Calu3 (cell line): ENCODE measurements at regions not wholly inside any gene's neighbourhood (a gene's known extent, or its start where the extent isn't known, plus 50 kb on each side); places are given as distances from the start of the nearest gene placed in this dataset.

Experiments
- BruUV-seq: library from RNA; stranded (reverse); fragments of 400-500 nt; replicated peaks from 2 replicates; lab custom pipeline; 2021; lab: Mats Ljungman, UMichigan
- CTCF ChIA-PET: fragments of 300-600 bp; sonication (Branson Sonifier 250); formaldehyde crosslinking; loops from one replicate; lab custom pipeline; 2022; ENCODE audit warnings: antibody characterized with exemption; lab: Charles Lee
- DNase-seq: peaks from one replicate; pipeline ENCODE4 v3.0.0; 2022
- H3K27ac Mint-ChIP-seq: one replicate; pipeline ENCODE4 v1.8.0; 2022; ENCODE audit warnings: mixed read lengths; ENCODE audit not compliant: unreplicated experiment
- H3K27me3 Mint-ChIP-seq: one replicate; pipeline ENCODE4 v1.8.0; 2022; ENCODE audit warnings: mixed read lengths; ENCODE audit not compliant: unreplicated experiment
- H3K36me3 Mint-ChIP-seq: one replicate; pipeline ENCODE4 v1.8.0; 2022; ENCODE audit warnings: mild to moderate bottlenecking, moderate library complexity, mixed read lengths; ENCODE audit not compliant: insufficient read depth, unreplicated experiment
- H3K4me1 Mint-ChIP-seq: one replicate; pipeline ENCODE4 v1.8.0; 2022; ENCODE audit warnings: mild to moderate bottlenecking, low read depth, mixed read lengths; ENCODE audit not compliant: unreplicated experiment
- H3K4me3 Mint-ChIP-seq: one replicate; pipeline ENCODE4 v1.8.0; 2022; ENCODE audit warnings: mild to moderate bottlenecking, low read depth, moderate library complexity, mixed read lengths; ENCODE audit not compliant: unreplicated experiment
- H3K9me3 Mint-ChIP-seq: one replicate; pipeline ENCODE4 v1.8.0; 2022; ENCODE audit warnings: low read depth, mixed read lengths; ENCODE audit not compliant: unreplicated experiment
- intact Hi-C: fragments of 100-400 bp; cut with micrococcal nuclease; formaldehyde crosslinking; loops from one replicate; pipeline ENCODE4 v1.10.0; 2022; ENCODE audit not compliant: unreplicated experiment
- TF ChIP-seq, protein P1 (sequence below): fragments of 200-600 bp; IDR thresholded peaks from one replicate; pipeline ENCODE4 v1.8.0; 2022; ENCODE audit warnings: antibody characterized with exemption; ENCODE audit not compliant: unreplicated experiment

DNA sequence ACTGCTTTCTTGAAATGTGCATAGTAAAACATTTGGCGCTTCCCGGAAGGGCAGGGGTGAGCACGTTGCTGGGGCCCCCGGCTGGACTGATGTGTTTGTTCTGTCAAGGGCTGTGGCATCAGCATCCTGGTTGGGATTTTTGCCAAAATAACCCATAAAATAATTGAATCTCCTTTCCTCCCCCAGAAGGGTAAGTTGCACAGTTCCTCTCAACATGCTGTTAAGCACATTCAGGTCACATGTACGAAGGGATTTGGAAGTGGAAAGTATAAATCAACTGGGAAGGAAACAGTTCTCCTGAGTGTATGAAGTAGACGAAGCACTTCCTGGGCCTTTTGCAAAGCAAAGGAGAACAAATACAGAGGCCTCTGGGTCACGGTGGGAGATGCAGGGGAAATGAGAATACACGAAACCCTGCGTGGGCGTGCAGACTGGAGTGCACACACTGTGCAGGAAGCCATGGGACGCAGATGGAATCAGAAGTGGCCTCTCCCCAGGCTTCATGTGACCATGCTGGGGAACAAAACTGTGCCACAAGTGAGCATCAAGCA is 183.9 kb downstream of the LPIN1 start:
- Mint-ChIP-seq H3K4me3 (no peak overlapping the region), H3K36me3 (no peaks in the 10 kb centered on the region), H3K27ac (no peak overlapping the region), H3K9me3 (peaks cover 2% of the 10 kb centered on the region), H3K27me3 (no peaks in the 10 kb centered on the region), H3K4me1 (peaks cover 7% of the 10 kb centered on the region)
- CTCF ChIA-PET, result no interaction called here
- TF ChIP-seq, protein P1, sequence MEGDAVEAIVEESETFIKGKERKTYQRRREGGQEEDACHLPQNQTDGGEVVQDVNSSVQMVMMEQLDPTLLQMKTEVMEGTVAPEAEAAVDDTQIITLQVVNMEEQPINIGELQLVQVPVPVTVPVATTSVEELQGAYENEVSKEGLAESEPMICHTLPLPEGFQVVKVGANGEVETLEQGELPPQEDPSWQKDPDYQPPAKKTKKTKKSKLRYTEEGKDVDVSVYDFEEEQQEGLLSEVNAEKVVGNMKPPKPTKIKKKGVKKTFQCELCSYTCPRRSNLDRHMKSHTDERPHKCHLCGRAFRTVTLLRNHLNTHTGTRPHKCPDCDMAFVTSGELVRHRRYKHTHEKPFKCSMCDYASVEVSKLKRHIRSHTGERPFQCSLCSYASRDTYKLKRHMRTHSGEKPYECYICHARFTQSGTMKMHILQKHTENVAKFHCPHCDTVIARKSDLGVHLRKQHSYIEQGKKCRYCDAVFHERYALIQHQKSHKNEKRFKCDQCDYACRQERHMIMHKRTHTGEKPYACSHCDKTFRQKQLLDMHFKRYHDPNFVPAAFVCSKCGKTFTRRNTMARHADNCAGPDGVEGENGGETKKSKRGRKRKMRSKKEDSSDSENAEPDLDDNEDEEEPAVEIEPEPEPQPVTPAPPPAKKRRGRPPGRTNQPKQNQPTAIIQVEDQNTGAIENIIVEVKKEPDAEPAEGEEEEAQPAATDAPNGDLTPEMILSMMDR, result no peak
- intact Hi-C loops, result loop anchor here (5.0 kb wide), 1 partner anchor 832 kb away; no protein-coding TSS in a partner anchor
- BruUV-seq, result no TSS peak
- no peak for DNase-seq

DNA sequence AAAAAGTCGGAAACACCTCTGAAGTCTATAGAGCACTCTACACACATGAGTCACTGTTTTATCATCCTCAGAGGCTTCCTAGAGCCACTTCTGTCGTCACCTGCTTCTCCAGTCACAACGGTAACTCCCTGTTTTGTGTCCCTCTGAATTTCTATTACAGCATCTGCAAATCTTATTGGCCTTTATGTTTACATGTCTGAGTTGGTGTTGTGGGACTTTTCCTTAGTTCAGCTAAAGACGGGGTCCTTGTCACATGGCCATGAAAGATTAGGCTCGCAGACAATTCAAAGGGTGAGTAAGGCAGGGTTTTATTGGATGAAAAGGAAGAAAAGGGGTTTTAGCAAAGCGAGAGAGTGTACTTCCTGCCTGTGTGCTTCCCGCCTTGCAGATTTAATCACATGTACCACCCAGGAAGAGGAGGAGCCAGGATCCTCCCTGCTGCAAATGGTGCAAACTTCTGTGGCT is 185.6 kb downstream of the LPIN1 start:
- H3K36me3 Mint-ChIP-seq, result no peaks in the 10 kb centered on the region
- TF ChIP-seq, protein P1, result no peak
- no TSS peak for BruUV-seq
- no peak overlapping the region for H3K4me3 Mint-ChIP-seq
- H3K27ac Mint-ChIP-seq, result no peak overlapping the region
- intact Hi-C loops, result loop anchor here (5.0 kb wide), 1 partner anchor 830 kb away; no protein-coding TSS in a partner anchor
- peaks cover 7% of the 10 kb centered on the region for H3K4me1 Mint-ChIP-seq
- DNase-seq, result no peak
- CTCF ChIA-PET, result no interaction called here
- no peaks in the 10 kb centered on the region for H3K27me3 Mint-ChIP-seq
- H3K9me3 Mint-ChIP-seq, result peaks cover 2% of the 10 kb centered on the region

DNA sequence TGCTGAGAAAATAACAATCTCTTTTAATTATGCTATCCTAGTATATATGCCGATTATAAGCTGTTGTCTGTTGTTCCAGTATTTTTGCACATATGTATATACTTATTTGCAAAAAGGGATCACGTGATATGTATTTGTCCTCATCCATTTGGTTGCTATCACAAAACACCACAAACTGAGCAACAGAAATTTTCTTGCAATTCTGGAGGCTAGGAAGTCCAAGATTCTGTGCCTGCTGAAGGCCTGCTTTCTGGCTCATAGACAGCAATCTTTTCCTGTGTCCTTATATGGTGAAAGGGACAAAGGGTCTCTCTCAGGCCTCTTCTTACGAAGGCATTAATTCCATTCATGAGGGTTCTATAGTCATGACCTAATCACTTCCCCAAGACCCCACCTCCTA is 186.5 kb downstream of the LPIN1 start:
- H3K9me3 Mint-ChIP-seq, result peaks cover 2% of the 10 kb centered on the region
- no peak for DNase-seq
- H3K4me3 Mint-ChIP-seq, result no peak overlapping the region
- H3K36me3 Mint-ChIP-seq, result no peaks in the 10 kb centered on the region
- intact Hi-C loops, result loop anchor here (5.0 kb wide), 1 partner anchor 829 kb away; no protein-coding TSS in a partner anchor
- H3K4me1 Mint-ChIP-seq, result peaks cover 7% of the 10 kb centered on the region
- TF ChIP-seq, protein P1, result no peak
- H3K27me3 Mint-ChIP-seq, result no peaks in the 10 kb centered on the region
- BruUV-seq, result no TSS peak
- CTCF ChIA-PET, result no interaction called here
- H3K27ac Mint-ChIP-seq, result no peak overlapping the region

DNA sequence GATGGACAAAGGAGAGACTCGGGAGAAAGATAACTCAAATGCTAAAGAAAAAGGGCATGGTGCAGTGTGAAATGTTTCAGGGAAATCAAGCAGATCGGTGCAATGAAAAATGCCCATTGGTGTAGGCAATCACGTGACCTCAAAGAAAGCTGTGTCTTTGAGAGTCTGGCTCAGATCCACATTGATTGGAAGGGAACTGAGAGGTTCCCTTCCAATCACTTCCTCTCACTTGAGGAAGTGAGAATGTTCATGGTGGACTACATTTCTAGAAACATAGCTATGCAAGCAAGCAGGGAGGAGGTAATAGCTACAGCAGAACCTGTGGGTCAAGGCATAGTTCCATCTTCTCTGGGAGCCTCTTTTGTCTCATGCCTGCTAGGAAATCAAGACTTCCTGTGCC is 187.4 kb downstream of the LPIN1 start:
- TF ChIP-seq, protein P1, result no peak
- no peaks in the 10 kb centered on the region for H3K27me3 Mint-ChIP-seq
- H3K9me3 Mint-ChIP-seq, result peaks cover 2% of the 10 kb centered on the region
- no TSS peak for BruUV-seq
- H3K4me1 Mint-ChIP-seq, result peaks cover 7% of the 10 kb centered on the region
- no peak overlapping the region for H3K4me3 Mint-ChIP-seq
- H3K36me3 Mint-ChIP-seq, result no peaks in the 10 kb centered on the region
- H3K27ac Mint-ChIP-seq, result no peak overlapping the region
- DNase-seq, result no peak
- intact Hi-C loops, result loop anchor here (5.0 kb wide), 1 partner anchor 828 kb away; no protein-coding TSS in a partner anchor
- CTCF ChIA-PET, result interaction anchor here (0.5 kb wide), 1 partner anchor 843 kb away, joined by 3 read pairs; no protein-coding TSS in a partner anchor
